ENCODE measurements at regions not wholly inside any gene's neighbourhood (a gene's known extent, or its start where the extent isn't known, plus 50 kb on each side); places are given as distances from the start of the nearest gene placed in this dataset.

GRCh38 chr7:124101173-124101768 is 68.4 kb upstream of the TMEM229A start:
- Mint-ChIP-seq H3K27me3 (ENCODE audit: insufficient read depth, low read depth, poor library complexity) (no peaks in the 10 kb centered on the region), H3K4me3 (no peak overlapping the region), H3K36me3 (ENCODE audit: low read depth) (peaks cover 18% of the 10 kb centered on the region), H3K27ac (no peak overlapping the region), H3K9me3 (peaks cover 40% of the 10 kb centered on the region), H3K4me1 (no peaks in the 10 kb centered on the region)
- Histone ChIP-seq H3F3A (replicated peaks; ENCODE audit: low read depth) (no peaks in the 10 kb centered on the region), H3K4me1 (ENCODE audit: insufficient read depth) (no peaks in the 10 kb centered on the region), H3K4me2 (no peak overlapping the region), H2AFZ (no peak overlapping the region), H3K27ac (ENCODE audit: low read depth) (no peak overlapping the region), H3K36me3 (ENCODE audit: insufficient read depth) (0 out of 2 replicates have a peak, but pooled peaks cover 6% of the 10 kb centered on the region), H4K20me1 (replicated peaks; ENCODE audit: insufficient read depth) (no peaks in the 10 kb centered on the region), H3K4me3 (no peak overlapping the region), H3K27me3 (ENCODE audit: insufficient read depth) (no peaks in the 10 kb centered on the region), H3K79me2 (replicated peaks; ENCODE audit: insufficient read depth) (no peaks in the 10 kb centered on the region), H3K9me2 (ENCODE audit: insufficient read depth) (no peaks in the 10 kb centered on the region)
- TF ChIP-seq CTCF (conservative IDR thresholded peaks at IDR 0.05; ENCODE audit: low read depth in 2 of 2) (peak; percentile 77 to 91), ETS1 (IDR thresholded peaks at IDR 0.05) (no peak)
- DNase-seq (ENCODE audit: low spot score) (peak; percentile 67), ATAC-seq (peak; percentile 38; the same call in 1 of the 3 replicates)

- Histone ChIP-seq H3K27ac (ENCODE audit: low read depth) (no peak overlapping the region), H3K79me2 (replicated peaks; ENCODE audit: insufficient read depth) (no peaks in the 10 kb centered on the region), H3K4me1 (ENCODE audit: insufficient read depth) (no peaks in the 10 kb centered on the region), H2AFZ (peak overlapping the region; percentile 69; the same call in 1 of the 2 replicates), H3K9me2 (ENCODE audit: insufficient read depth) (no peaks in the 10 kb centered on the region), H3F3A (replicated peaks; ENCODE audit: low read depth) (no peaks in the 10 kb centered on the region), H3K27me3 (ENCODE audit: insufficient read depth) (no peaks in the 10 kb centered on the region), H4K20me1 (replicated peaks; ENCODE audit: insufficient read depth) (no peaks in the 10 kb centered on the region), H3K4me3 (no peak overlapping the region), H3K36me3 (ENCODE audit: insufficient read depth) (0 out of 2 replicates have a peak, but pooled peaks cover 6% of the 10 kb centered on the region), H3K4me2 (no peak overlapping the region)
- no peaks in the 10 kb centered on the region for H3K27me3 Mint-ChIP-seq (ENCODE audit: insufficient read depth, low read depth, poor library complexity)
- no peaks in the 10 kb centered on the region for H3K4me1 Mint-ChIP-seq
- no peak overlapping the region for H3K4me3 Mint-ChIP-seq
- peaks cover 18% of the 10 kb centered on the region for H3K36me3 Mint-ChIP-seq (ENCODE audit: low read depth)
- no peak overlapping the region for H3K27ac Mint-ChIP-seq
- DNase-seq (ENCODE audit: low spot score) = no peak
- ATAC-seq = no peak
- peaks cover 40% of the 10 kb centered on the region for H3K9me3 Mint-ChIP-seq
- TF ChIP-seq EZH2phosphoT487 (IDR thresholded peaks at IDR 0.05; ENCODE audit: unreplicated experiment) = no peak
- no peak for TF ChIP-seq ETS1 (IDR thresholded peaks at IDR 0.05)
- no peak for TF ChIP-seq POLR2AphosphoS5 (IDR thresholded peaks at IDR 0.05; ENCODE audit: low read depth)
- TF ChIP-seq NANOG (IDR thresholded peaks at IDR 0.05; ENCODE audit: borderline replicate concordance) = no peak
- no peak for TF ChIP-seq STAT1 (IDR thresholded peaks at IDR 0.05; ENCODE audit: unreplicated experiment)
- TF ChIP-seq ZNF331 (CRISPR knock-in tag; IDR thresholded peaks at IDR 0.05; ENCODE audit: low read depth) = no peak
- no peak for TF ChIP-seq REST (IDR thresholded peaks at IDR 0.05; ENCODE audit: unreplicated experiment)
- no peak for TF ChIP-seq CREB1 (CRISPR knock-in tag; IDR thresholded peaks at IDR 0.05; ENCODE audit: low read depth)
- TF ChIP-seq ZNF114 (CRISPR knock-in tag; IDR thresholded peaks at IDR 0.05) = no peak
- TF ChIP-seq JUNB (IDR thresholded peaks at IDR 0.05; ENCODE audit: unreplicated experiment) = no peak
- no peak for TF ChIP-seq EZH2 (IDR thresholded peaks at IDR 0.05; ENCODE audit: low read depth, unreplicated experiment)
- TF ChIP-seq CTCF (conservative IDR thresholded peaks at IDR 0.05; ENCODE audit: low read depth in 2 of 2) = no peak
These were observed 67.3 kb upstream of the TMEM229A start for GRCh38 chr7:124100190-124100589.

Measured in GM23338 (cell line).